ENCODE measurements at regions not wholly inside any gene's neighbourhood (a gene's known extent, or its start where the extent isn't known, plus 50 kb on each side); places are given as distances from the start of the nearest gene placed in this dataset.

GRCh38 chr2:136651456-136652010 lies 113.8 kb upstream of the THSD7B start:
- Mint-ChIP-seq H3K27ac (no peak overlapping the region), H3K27me3 (peaks cover 13% of the 10 kb centered on the region), H3K4me1 (ENCODE audit: unreplicated experiment) (no peaks in the 10 kb centered on the region), H3K9me3 (no peaks in the 10 kb centered on the region), H3K4me3 (no peak overlapping the region), H3K36me3 (no peaks in the 10 kb centered on the region)
- TF ChIP-seq CTCF (conservative IDR thresholded peaks at IDR 0.05): no peak
- no peak for DNase-seq (ENCODE audit: extremely low spot score, unreplicated experiment)

- Mint-ChIP-seq H3K9me3 (no peaks in the 10 kb centered on the region), H3K36me3 (no peaks in the 10 kb centered on the region), H3K4me1 (ENCODE audit: unreplicated experiment) (no peaks in the 10 kb centered on the region), H3K27ac (no peak overlapping the region), H3K4me3 (no peak overlapping the region), H3K27me3 (peaks cover 19% of the 10 kb centered on the region)
- DNase-seq (ENCODE audit: extremely low spot score, unreplicated experiment): no peak
- TF ChIP-seq CTCF (conservative IDR thresholded peaks at IDR 0.05): no peak
These were observed 118.3 kb upstream of the THSD7B start for GRCh38 chr2:136647039-136647438.

GRCh38 chr2:136645236-136645828 lies 120.0 kb upstream of the THSD7B start:
- no peak for TF ChIP-seq CTCF (conservative IDR thresholded peaks at IDR 0.05)
- Mint-ChIP-seq H3K27me3 (peaks cover 11% of the 10 kb centered on the region), H3K27ac (no peak overlapping the region), H3K9me3 (no peaks in the 10 kb centered on the region), H3K4me1 (ENCODE audit: unreplicated experiment) (no peaks in the 10 kb centered on the region), H3K4me3 (no peak overlapping the region), H3K36me3 (no peaks in the 10 kb centered on the region)
- no peak for DNase-seq (ENCODE audit: extremely low spot score, unreplicated experiment)

GRCh38 chr2:136639651-136640050 lies 125.7 kb upstream of the THSD7B start:
- H3K27ac Mint-ChIP-seq: no peak overlapping the region
- DNase-seq (ENCODE audit: extremely low spot score, unreplicated experiment): no peak
- no peak overlapping the region for H3K4me3 Mint-ChIP-seq
- no peaks in the 10 kb centered on the region for H3K4me1 Mint-ChIP-seq (ENCODE audit: unreplicated experiment)
- no peak for TF ChIP-seq CTCF (conservative IDR thresholded peaks at IDR 0.05)
- H3K27me3 Mint-ChIP-seq: peaks cover 3% of the 10 kb centered on the region
- H3K9me3 Mint-ChIP-seq: peaks cover 4% of the 10 kb centered on the region
- H3K36me3 Mint-ChIP-seq: no peaks in the 10 kb centered on the region

GRCh38 chr2:136638193-136638592 lies 127.2 kb upstream of the THSD7B start:
- no peak for TF ChIP-seq CTCF (conservative IDR thresholded peaks at IDR 0.05)
- Mint-ChIP-seq H3K4me3 (no peak overlapping the region), H3K27me3 (no peaks in the 10 kb centered on the region), H3K9me3 (peaks cover 4% of the 10 kb centered on the region), H3K36me3 (no peaks in the 10 kb centered on the region), H3K27ac (no peak overlapping the region), H3K4me1 (ENCODE audit: unreplicated experiment) (no peaks in the 10 kb centered on the region)
- no peak for DNase-seq (ENCODE audit: extremely low spot score, unreplicated experiment)

Data from type B pancreatic cell (in vitro differentiated cells).